Upper lobe of left lung (tissue), 4 donors: ENCODE measurements at regions not wholly inside any gene's neighbourhood (a gene's known extent, or its start where the extent isn't known, plus 50 kb on each side); places are given as distances from the start of the nearest gene placed in this dataset.

Source experiments
- POLR2A ChIP-seq, 4 donors: fragments of 450-650 bp; IDR thresholded peaks; one replicate each; pipeline ENCODE4 v1.5.1; 2016 to 2017; ENCODE audit warnings: antibody characterized with exemption in 4 of 4, mild to moderate bottlenecking in 2 of 4
- POLR2AphosphoS5 ChIP-seq, 2 donors: sonication (generic); formaldehyde crosslinking; IDR thresholded peaks; one replicate each; pipeline ENCODE4 v1.5.1; 2017; ENCODE audit warnings: antibody characterized with exemption in 2 of 2
- TF ChIP-seq, protein P1 (sequence below), 6 experiments: fragments of 450-650 bp in 4 of 6; fragments of 200-600 bp in 2 of 6; sonication (generic) in 2 of 6; IDR thresholded peaks; one replicate each; pipeline ENCODE4 v1.5.1; 2016 to 2019; ENCODE audit warnings: antibody characterized with exemption in 6 of 6

DNA sequence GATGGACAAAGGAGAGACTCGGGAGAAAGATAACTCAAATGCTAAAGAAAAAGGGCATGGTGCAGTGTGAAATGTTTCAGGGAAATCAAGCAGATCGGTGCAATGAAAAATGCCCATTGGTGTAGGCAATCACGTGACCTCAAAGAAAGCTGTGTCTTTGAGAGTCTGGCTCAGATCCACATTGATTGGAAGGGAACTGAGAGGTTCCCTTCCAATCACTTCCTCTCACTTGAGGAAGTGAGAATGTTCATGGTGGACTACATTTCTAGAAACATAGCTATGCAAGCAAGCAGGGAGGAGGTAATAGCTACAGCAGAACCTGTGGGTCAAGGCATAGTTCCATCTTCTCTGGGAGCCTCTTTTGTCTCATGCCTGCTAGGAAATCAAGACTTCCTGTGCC, 187.4 kb downstream of the LPIN1 start:
- TF ChIP-seq, protein P1, sequence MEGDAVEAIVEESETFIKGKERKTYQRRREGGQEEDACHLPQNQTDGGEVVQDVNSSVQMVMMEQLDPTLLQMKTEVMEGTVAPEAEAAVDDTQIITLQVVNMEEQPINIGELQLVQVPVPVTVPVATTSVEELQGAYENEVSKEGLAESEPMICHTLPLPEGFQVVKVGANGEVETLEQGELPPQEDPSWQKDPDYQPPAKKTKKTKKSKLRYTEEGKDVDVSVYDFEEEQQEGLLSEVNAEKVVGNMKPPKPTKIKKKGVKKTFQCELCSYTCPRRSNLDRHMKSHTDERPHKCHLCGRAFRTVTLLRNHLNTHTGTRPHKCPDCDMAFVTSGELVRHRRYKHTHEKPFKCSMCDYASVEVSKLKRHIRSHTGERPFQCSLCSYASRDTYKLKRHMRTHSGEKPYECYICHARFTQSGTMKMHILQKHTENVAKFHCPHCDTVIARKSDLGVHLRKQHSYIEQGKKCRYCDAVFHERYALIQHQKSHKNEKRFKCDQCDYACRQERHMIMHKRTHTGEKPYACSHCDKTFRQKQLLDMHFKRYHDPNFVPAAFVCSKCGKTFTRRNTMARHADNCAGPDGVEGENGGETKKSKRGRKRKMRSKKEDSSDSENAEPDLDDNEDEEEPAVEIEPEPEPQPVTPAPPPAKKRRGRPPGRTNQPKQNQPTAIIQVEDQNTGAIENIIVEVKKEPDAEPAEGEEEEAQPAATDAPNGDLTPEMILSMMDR (IDR thresholded peaks at IDR 0.05), result no peak
- no peak for TF ChIP-seq POLR2AphosphoS5 (IDR thresholded peaks at IDR 0.05)
- no peak for TF ChIP-seq POLR2A (IDR thresholded peaks at IDR 0.05)
